A673 (cell line): ENCODE measurements at regions not wholly inside any gene's neighbourhood (a gene's known extent, or its start where the extent isn't known, plus 50 kb on each side); places are given as distances from the start of the nearest gene placed in this dataset.

ENCODE experiments used
- BruUV-seq: library from RNA; stranded (reverse); fragments of 400-500 nt; replicated peaks from 2 replicates; lab custom pipeline; 2021; lab: Mats Ljungman, UMichigan
- CTCF ChIA-PET: fragments of 300-600 bp; sonication (Branson Sonifier 250); formaldehyde crosslinking; loops from one replicate; lab custom pipeline; 2022; ENCODE audit warnings: antibody characterized with exemption; lab: Charles Lee
- POLR2A ChIA-PET: fragments of 300-600 bp; sonication (Branson Sonifier 250); formaldehyde crosslinking; loops from one replicate; lab custom pipeline; 2022; ENCODE audit warnings: antibody characterized with exemption; ENCODE audit not compliant: low non-redundant PET; lab: Charles Lee
- DNase-seq: peaks from one replicate; pipeline ENCODE4 v3.0.0-alpha.2; 2015; ENCODE audit warnings: low spot score
- H3K27ac ChIP-seq: fragments of 200-600 bp; sonication (generic); 2 replicates; pipeline ENCODE4 v1.5.1; 2016; ENCODE audit warnings: mixed run types, low read depth, mild to moderate bottlenecking, mixed read lengths, antibody characterized with exemption, low read length; ENCODE audit not compliant: poor library complexity, severe bottlenecking
- H3K27me3 ChIP-seq: fragments of 200-600 bp; sonication (generic); replicated peaks from 2 replicates; pipeline ENCODE4 v1.6.1; 2017; ENCODE audit warnings: mixed run types, low read depth, mild to moderate bottlenecking, mixed read lengths, antibody characterized with exemption, low read length; ENCODE audit not compliant: insufficient read depth, poor library complexity
- H3K36me3 ChIP-seq: fragments of 200-600 bp; sonication (generic); 2 replicates; pipeline ENCODE4 v1.6.1; 2016; ENCODE audit warnings: mixed run types, mild to moderate bottlenecking, mixed read lengths, antibody characterized with exemption, low read length; ENCODE audit not compliant: insufficient read depth, poor library complexity, severe bottlenecking
- H3K4me1 ChIP-seq: fragments of 200-600 bp; sonication (generic); 2 replicates; pipeline ENCODE4 v1.6.1; 2017; ENCODE audit warnings: mixed run types, mild to moderate bottlenecking, mixed read lengths, antibody characterized with exemption, low read length; ENCODE audit not compliant: insufficient read depth, poor library complexity, severe bottlenecking
- H3K4me3 ChIP-seq: fragments of 200-600 bp; sonication (generic); 2 replicates; pipeline ENCODE4 v1.5.1; 2016; ENCODE audit warnings: low read depth, mixed run types, mild to moderate bottlenecking, mixed read lengths, low read length; ENCODE audit not compliant: poor library complexity, severe bottlenecking
- H3K9me3 ChIP-seq: fragments of 200-600 bp; sonication (generic); 2 replicates; pipeline ENCODE4 v1.6.1; 2016; ENCODE audit warnings: mixed run types, low read depth, mild to moderate bottlenecking, mixed read lengths, antibody characterized with exemption, low read length; ENCODE audit not compliant: poor library complexity, severe bottlenecking
- CTCF ChIP-seq: fragments of 300-800, 200-600 bp; sonication (generic); conservative IDR thresholded peaks from 2 replicates; pipeline ENCODE4 v1.5.1; 2017; ENCODE audit warnings: low read depth, mild to moderate bottlenecking, antibody characterized with exemption, low read length, moderate library complexity, mixed read lengths
- EZH2 ChIP-seq: fragments of 200-600 bp; sonication (generic); IDR thresholded peaks from 2 replicates; pipeline ENCODE4 v1.6.1; 2017; ENCODE audit warnings: borderline replicate concordance, low read depth, mild to moderate bottlenecking, mixed read lengths, antibody characterized with exemption, low read length; ENCODE audit not compliant: poor library complexity, severe bottlenecking
- intact Hi-C: fragments of 100-400 bp; cut with micrococcal nuclease; formaldehyde crosslinking; loops from one replicate; pipeline ENCODE4 v1.10.0; 2022; ENCODE audit not compliant: unreplicated experiment

- BruUV-seq = no TSS peak
- DNase-seq = no peak
- ChIA-PET POLR2A (no interaction called here), CTCF (no interaction called here)
- intact Hi-C loops = no loop called here
- Histone ChIP-seq H3K4me3 (no peak overlapping the region), H3K4me1 (no peaks in the 10 kb centered on the region), H3K9me3 (no peaks in the 10 kb centered on the region), H3K36me3 (no peaks in the 10 kb centered on the region), H3K27ac (no peak overlapping the region), H3K27me3 (no peaks in the 10 kb centered on the region)
- TF ChIP-seq CTCF = no peak
- no peak for TF ChIP-seq EZH2
These were observed 234.2 kb upstream of the PTBP2 start for GRCh38 chr1:96487394-96487793.

DNA sequence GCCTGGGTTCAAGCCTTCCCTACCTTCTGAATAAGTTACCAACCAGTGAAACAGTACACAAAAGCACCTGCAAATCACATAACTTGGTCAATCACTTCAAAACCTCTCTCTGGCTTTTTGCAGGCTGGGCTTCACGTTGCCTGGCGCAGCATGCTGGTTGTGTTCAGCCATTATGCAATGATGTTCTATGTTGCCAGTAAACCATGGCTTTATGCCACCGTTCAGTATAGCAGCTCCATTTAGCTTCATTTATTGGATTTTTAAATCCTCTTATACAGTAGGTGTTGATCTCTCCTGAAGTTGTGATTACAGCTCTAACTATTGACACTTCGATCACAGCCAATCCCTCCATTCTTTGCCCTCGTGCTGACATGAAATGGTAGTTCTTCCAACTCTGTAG lies 233.6 kb upstream of the PTBP2 start:
- Histone ChIP-seq H3K4me3 (no peak overlapping the region), H3K4me1 (no peaks in the 10 kb centered on the region), H3K9me3 (no peaks in the 10 kb centered on the region), H3K27me3 (no peaks in the 10 kb centered on the region), H3K27ac (no peak overlapping the region), H3K36me3 (no peaks in the 10 kb centered on the region)
- CTCF ChIA-PET = no interaction called here
- TF ChIP-seq CTCF = no peak
- no peak for DNase-seq
- BruUV-seq = no TSS peak
- intact Hi-C loops = no loop called here
- POLR2A ChIA-PET = no interaction called here

DNA sequence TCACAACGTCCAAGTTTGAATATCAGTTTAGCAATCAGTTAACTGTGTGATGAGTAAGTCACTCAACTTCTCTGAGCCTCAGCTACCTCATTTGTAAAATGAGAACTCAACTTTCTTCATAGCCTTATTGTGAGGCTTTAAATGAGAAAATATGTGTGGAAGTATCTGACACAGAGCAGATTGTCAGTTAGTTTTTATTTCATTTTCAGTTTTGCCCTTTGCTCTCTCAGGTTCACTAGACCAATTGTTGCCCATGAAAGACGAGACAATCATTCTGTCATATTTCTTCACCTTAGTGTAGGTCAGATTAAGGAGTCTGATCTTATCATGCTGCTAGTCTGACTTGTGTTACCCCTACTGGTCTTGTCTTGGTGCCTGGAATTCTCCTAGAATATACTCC lies 232.8 kb upstream of the PTBP2 start:
- no peaks in the 10 kb centered on the region for H3K4me1 ChIP-seq
- no peak overlapping the region for H3K27ac ChIP-seq
- TF ChIP-seq EZH2 (no peak), CTCF (no peak)
- H3K27me3 ChIP-seq = no peaks in the 10 kb centered on the region
- H3K4me3 ChIP-seq = no peak overlapping the region
- intact Hi-C loops = no loop called here
- CTCF ChIA-PET = no interaction called here
- no peaks in the 10 kb centered on the region for H3K9me3 ChIP-seq
- no peaks in the 10 kb centered on the region for H3K36me3 ChIP-seq
- no peak for DNase-seq
- no TSS peak for BruUV-seq
- POLR2A ChIA-PET = no interaction called here
